ENCODE measurements at regions not wholly inside any gene's neighbourhood (a gene's known extent, or its start where the extent isn't known, plus 50 kb on each side); places are given as distances from the start of the nearest gene placed in this dataset.

- peaks cover 5% of the 10 kb centered on the region; the same call in 1 of the 2 replicates for H3K27me3 ChIP-seq (ENCODE audit: low read length)
- intact Hi-C loops (cut with micrococcal nuclease), result no loop called here
- ATAC-seq (no peak), DNase-seq (no peak)
- no peaks in the 10 kb centered on the region for H3K9me2 ChIP-seq (replicated peaks; ENCODE audit: low read length)
- ChIA-PET POLR2A (ENCODE audit: unreplicated experiment) (no interaction called here), CTCF (no interaction called here)
- BruUV-seq (replicated peaks), result no TSS peak
- no peaks in the 10 kb centered on the region for H3F3A ChIP-seq (ENCODE audit: low read length, unreplicated experiment)
- no peak overlapping the region for H2AFZ ChIP-seq (ENCODE audit: low read length)
- H3K9ac ChIP-seq (ENCODE audit: low read length), result no peak overlapping the region
- H3K4me3 ChIP-seq (ENCODE audit: low read length), result no peak overlapping the region
- H3K79me2 ChIP-seq (ENCODE audit: low read length), result no peaks in the 10 kb centered on the region
- no peaks in the 10 kb centered on the region for H3K4me1 ChIP-seq (ENCODE audit: insufficient read depth, low read length)
- no peak for TF ChIP-seq EZH2 (IDR thresholded peaks at IDR 0.05; ENCODE audit: low read length, unreplicated experiment)
- no peak for TF ChIP-seq EZH2phosphoT487 (IDR thresholded peaks at IDR 0.05; ENCODE audit: borderline replicate concordance, low read length)
- TF ChIP-seq CTCF (conservative IDR thresholded peaks at IDR 0.05; ENCODE audit: low read depth, low read length), result no peak
- no peak overlapping the region for H3K27ac ChIP-seq (ENCODE audit: low read length)
- H3K9me3 ChIP-seq (ENCODE audit: low read length), result no peaks in the 10 kb centered on the region
- H3K4me2 ChIP-seq (ENCODE audit: low read length), result no peak overlapping the region
- no peaks in the 10 kb centered on the region for H4K20me1 ChIP-seq (ENCODE audit: low read length)
- no peaks in the 10 kb centered on the region for H3K36me3 ChIP-seq (ENCODE audit: low read depth, low read length)
These were observed 772.3 kb downstream of the BRD1 start for GRCh38 chr22:49055406-49055805.

GRCh38 chr22:49053578-49053977 is 774.1 kb downstream of the BRD1 start:
- ChIA-PET POLR2A (ENCODE audit: unreplicated experiment) (no interaction called here), CTCF (no interaction called here)
- no peak overlapping the region for H2AFZ ChIP-seq (ENCODE audit: low read length)
- H3K27ac ChIP-seq (ENCODE audit: low read length), result no peak overlapping the region
- H3K79me2 ChIP-seq (ENCODE audit: low read length), result no peaks in the 10 kb centered on the region
- no peak overlapping the region for H3K4me3 ChIP-seq (ENCODE audit: low read length)
- H3K36me3 ChIP-seq (ENCODE audit: low read depth, low read length), result no peaks in the 10 kb centered on the region
- no peak overlapping the region for H3K9ac ChIP-seq (ENCODE audit: low read length)
- intact Hi-C loops (cut with micrococcal nuclease), result no loop called here
- H3K9me3 ChIP-seq (ENCODE audit: low read length), result no peaks in the 10 kb centered on the region
- no peaks in the 10 kb centered on the region for H3F3A ChIP-seq (ENCODE audit: low read length, unreplicated experiment)
- H3K27me3 ChIP-seq (ENCODE audit: low read length), result peaks cover 6% of the 10 kb centered on the region; the same call in 1 of the 2 replicates
- DNase-seq, result no peak
- H3K4me2 ChIP-seq (ENCODE audit: low read length), result no peak overlapping the region
- no peaks in the 10 kb centered on the region for H4K20me1 ChIP-seq (ENCODE audit: low read length)
- ATAC-seq, result no peak
- TF ChIP-seq EZH2 (IDR thresholded peaks at IDR 0.05; ENCODE audit: low read length, unreplicated experiment), result no peak
- TF ChIP-seq EZH2phosphoT487 (IDR thresholded peaks at IDR 0.05; ENCODE audit: borderline replicate concordance, low read length), result no peak
- TF ChIP-seq CTCF (conservative IDR thresholded peaks at IDR 0.05; ENCODE audit: low read depth, low read length), result no peak
- no peaks in the 10 kb centered on the region for H3K4me1 ChIP-seq (ENCODE audit: insufficient read depth, low read length)
- no peaks in the 10 kb centered on the region for H3K9me2 ChIP-seq (replicated peaks; ENCODE audit: low read length)
- no TSS peak for BruUV-seq (replicated peaks)

- Histone ChIP-seq H3K9me3 (ENCODE audit: low read length) (no peaks in the 10 kb centered on the region), H3K27ac (ENCODE audit: low read length) (no peak overlapping the region), H3K9ac (ENCODE audit: low read length) (no peak overlapping the region), H3K79me2 (ENCODE audit: low read length) (no peaks in the 10 kb centered on the region), H3K4me2 (ENCODE audit: low read length) (no peak overlapping the region), H3K9me2 (replicated peaks; ENCODE audit: low read length) (no peaks in the 10 kb centered on the region), H3F3A (ENCODE audit: low read length, unreplicated experiment) (no peaks in the 10 kb centered on the region), H3K36me3 (ENCODE audit: low read depth, low read length) (no peaks in the 10 kb centered on the region), H3K27me3 (ENCODE audit: low read length) (peaks cover 14% of the 10 kb centered on the region; the same call in 1 of the 2 replicates), H3K4me3 (ENCODE audit: low read length) (no peak overlapping the region), H2AFZ (ENCODE audit: low read length) (no peak overlapping the region), H3K4me1 (ENCODE audit: insufficient read depth, low read length) (no peaks in the 10 kb centered on the region), H4K20me1 (ENCODE audit: low read length) (no peaks in the 10 kb centered on the region)
- intact Hi-C loops (cut with micrococcal nuclease), result no loop called here
- TF ChIP-seq EZH2phosphoT487 (IDR thresholded peaks at IDR 0.05; ENCODE audit: borderline replicate concordance, low read length) (no peak), CTCF (conservative IDR thresholded peaks at IDR 0.05; ENCODE audit: low read depth, low read length) (no peak), EZH2 (IDR thresholded peaks at IDR 0.05; ENCODE audit: low read length, unreplicated experiment) (no peak)
- ATAC-seq, result no peak
- CTCF ChIA-PET, result no interaction called here
- no peak for DNase-seq
- no TSS peak for BruUV-seq (replicated peaks)
- POLR2A ChIA-PET (ENCODE audit: unreplicated experiment), result no interaction called here
These were observed 775.1 kb downstream of the BRD1 start for GRCh38 chr22:49052560-49052959.

Data from PC-3 (cell line).